K562 (cell line): ENCODE measurements at regions not wholly inside any gene's neighbourhood (a gene's known extent, or its start where the extent isn't known, plus 50 kb on each side); places are given as distances from the start of the nearest gene placed in this dataset.
A peak's percentile ranks its signal among the peaks of the same experiment; 100 is the strongest.
"Not testable (repeated sequence)": the region's sequence is repeated elsewhere in the genome, so short reads cannot be mapped to it uniquely, and the experiment has no call there.

Experiments used
- ATAC-seq: fragments of 200-7000 bp; cut with Tn5 transposase; 3 replicates; pipeline ENCODE4 v1.9.1; 2020; ENCODE audit warnings: moderate library complexity
- BruUV-seq: library from RNA; stranded (reverse); fragments of 400-500 nt; replicated peaks from 2 replicates; lab custom pipeline; 2021; lab: Mats Ljungman, UMichigan
- CTCF ChIA-PET: fragments of 300-600 bp; formaldehyde crosslinking; extraction: SDS; loops from one replicate; lab custom pipeline; 2021; ENCODE audit warnings: low intra/inter-chr PET ratio; lab: Yijun Ruan, JAX
- POLR2A ChIA-PET: fragments of 300-600, 350-650 bp; sonication (Branson Sonifier 250); formaldehyde crosslinking; extraction: SDS; loops from one replicate; lab custom pipeline; 2021; ENCODE audit warnings: antibody characterized with exemption, inconsistent platforms; lab: Yijun Ruan, JAX
- DNase-seq, 4 experiments: peaks; one replicate each; pipeline versions ENCODE4 v3.0.0 to v3.0.0-alpha.2; 2011 to 2018; ENCODE audit warnings: low spot score in 3 of 4, mixed read lengths in 3 of 4; ENCODE audit errors: extremely low read depth in 1 of 4
- FAIRE-seq: peaks from 2 replicates; lab custom pipeline; 2011; peaks lifted over from hg19 to GRCh38; lab: Jason Lieb, UNC
- H2AFZ ChIP-seq: 2 replicates; pipeline ENCODE4 v1.6.0; 2011; ENCODE audit warnings: low read depth, low read length, control low read depth, inconsistent platforms
- H3K27ac ChIP-seq: fragments of 200-600 bp; 3 replicates; pipeline ENCODE4 v1.8.0; 2011; ENCODE audit warnings: low read depth, mild to moderate bottlenecking, control low read depth, inconsistent platforms, low read length, moderate library complexity, mixed read lengths; ENCODE audit errors: extremely low read depth
- H3K27me3 ChIP-seq, 2 experiments: fragments of 300-600 bp in 1 of 2; 2 replicates in 1 of 2; 3 replicates in 1 of 2; pipeline versions ENCODE4 v1.6.0 to v1.8.0; 2011; ENCODE audit warnings: inconsistent platforms in 2 of 2, low read length in 2 of 2, mild to moderate bottlenecking in 1 of 2, mixed read lengths in 1 of 2, moderate library complexity in 1 of 2; ENCODE audit not compliant: control insufficient read depth in 2 of 2, insufficient read depth in 2 of 2
- H3K36me3 ChIP-seq: fragments of 300-600 bp; 3 replicates; pipeline ENCODE4 v1.8.0; 2011; ENCODE audit warnings: mild to moderate bottlenecking, low read length, inconsistent platforms; ENCODE audit not compliant: control insufficient read depth, insufficient read depth
- H3K4me1 ChIP-seq, 2 experiments: fragments of 200-600 bp in 1 of 2; replicated peaks in 1 of 2; 2 replicates in 1 of 2; 3 replicates in 1 of 2; pipeline versions ENCODE4 v1.5.1 to v1.8.0; 2011; ENCODE audit warnings: inconsistent platforms in 2 of 2, low read length in 2 of 2, mild to moderate bottlenecking in 1 of 2, mixed read lengths in 1 of 2, moderate library complexity in 1 of 2; ENCODE audit not compliant: control insufficient read depth in 2 of 2, insufficient read depth in 2 of 2
- H3K4me2 ChIP-seq: 2 replicates; pipeline ENCODE4 v1.6.1; 2011; ENCODE audit warnings: low read length, control low read depth, inconsistent platforms, mixed read lengths; ENCODE audit not compliant: insufficient read depth
- H3K4me3 ChIP-seq: fragments of 200-600 bp; sonication (generic), shearing (Covaris generic); 2 replicates; pipeline ENCODE4 v1.5.1; 2016; ENCODE audit warnings: control low read depth, inconsistent platforms
- H3K79me2 ChIP-seq: fragments of 200-600 bp; 3 replicates; pipeline ENCODE4 v1.8.0; 2011; ENCODE audit warnings: low read length, inconsistent platforms; ENCODE audit not compliant: control insufficient read depth, insufficient read depth
- H3K9ac ChIP-seq, 2 experiments: 2 replicates each; pipeline versions ENCODE4 v1.6.0 to v1.6.1; 2011; ENCODE audit warnings: low read depth in 2 of 2, low read length in 2 of 2, control low read depth in 1 of 2, inconsistent platforms in 1 of 2, mild to moderate bottlenecking in 1 of 2, mixed read lengths in 1 of 2; ENCODE audit not compliant: insufficient read depth in 1 of 2
- H3K9me1 ChIP-seq: one replicate; pipeline ENCODE4 v1.6.0; 2011; ENCODE audit warnings: inconsistent platforms, mild to moderate bottlenecking, low read length, moderate library complexity; ENCODE audit not compliant: control insufficient read depth, insufficient read depth
- H3K9me3 ChIP-seq: replicated peaks from 2 replicates; pipeline ENCODE4 v1.5.1; 2011; ENCODE audit warnings: low read depth, low read length, inconsistent platforms; ENCODE audit not compliant: control insufficient read depth, insufficient read depth
- H4K20me1 ChIP-seq: replicated peaks from 2 replicates; pipeline ENCODE4 v1.6.1; 2011; ENCODE audit warnings: low read length, inconsistent platforms, mixed read lengths; ENCODE audit not compliant: control insufficient read depth, insufficient read depth
- ARID1B ChIP-seq: fragments of 450-650 bp; IDR thresholded peaks from 2 replicates; pipeline ENCODE4 v1.6.1; 2016; ENCODE audit warnings: antibody characterized with exemption, mild to moderate bottlenecking, inconsistent platforms
- CBFA2T2 ChIP-seq: fragments of 450-650 bp; conservative IDR thresholded peaks from 2 replicates; pipeline ENCODE4 v1.6.1; 2017; ENCODE audit warnings: mild to moderate bottlenecking
- CBFA2T3 ChIP-seq: fragments of 450-650 bp; IDR thresholded peaks from 2 replicates; pipeline ENCODE4 v1.6.1; 2017
- EGR1 ChIP-seq: fragments of 450-650 bp; conservative IDR thresholded peaks from 2 replicates; pipeline ENCODE4 v1.6.1; 2017; ENCODE audit warnings: mild to moderate bottlenecking
- HMBOX1 ChIP-seq: sonication (generic); IDR thresholded peaks from 2 replicates; pipeline ENCODE4 v1.6.1; 2016
- NFIC ChIP-seq: fragments of 450-650 bp; IDR thresholded peaks from 2 replicates; pipeline ENCODE4 v1.6.1; 2017; ENCODE audit warnings: mild to moderate bottlenecking, inconsistent platforms
- TAL1 ChIP-seq: fragments of 450-650 bp; IDR thresholded peaks from 2 replicates; pipeline ENCODE4 v1.6.1; 2016; ENCODE audit warnings: mild to moderate bottlenecking
- TEAD4 ChIP-seq, 2 experiments: sonication (generic) in 1 of 2; formaldehyde crosslinking in 1 of 2; IDR thresholded peaks; 2 replicates each; pipeline versions ENCODE4 v1.6.1 to v1.8.0; 2012 to 2022; ENCODE audit warnings: borderline replicate concordance in 1 of 2, inconsistent platforms in 1 of 2, low read length in 1 of 2, mild to moderate bottlenecking in 1 of 2, missing genetic modification reagents in 1 of 2
- WGBS: fragments of 100-300 bp; shearing (Covaris generic); methylation state at CpG from one replicate; pipeline ENCODE4 v1.1.6; 2016; ENCODE audit warnings: low coverage, mixed read lengths; ENCODE audit not compliant: insufficient coverage; ENCODE audit errors: missing lambda C conversion rate; 5-methylcytosine and 5-hydroxymethylcytosine counted together
- in situ Hi-C: fragments of 300-500 bp; cut with MboI; formaldehyde crosslinking; loops from 4 replicates; pipeline ENCODE4 v1.15.0; 2018; ENCODE audit warnings: inconsistent platforms, mixed read lengths
- intact Hi-C: fragments of 100-400 bp; cut with micrococcal nuclease; formaldehyde crosslinking; loops from 2 replicates; pipeline ENCODE4 v1.14.2; 2022

GRCh38 chr3:10649463-10649862 lies 144.1 kb upstream of the ATP2B2 start:
- H2AFZ ChIP-seq; H3K27me3 ChIP-seq; H3K79me2 ChIP-seq; H3K9ac ChIP-seq; intact Hi-C loops; H3K4me3 ChIP-seq; POLR2A ChIA-PET; CTCF ChIA-PET; H3K9me1 ChIP-seq; BruUV-seq; ATAC-seq; H3K27ac ChIP-seq; H3K9me3 ChIP-seq; FAIRE-seq; H3K36me3 ChIP-seq; H3K4me1 ChIP-seq; H4K20me1 ChIP-seq; H3K4me2 ChIP-seq; in situ Hi-C loops; TF ChIP-seq TEAD4 (CRISPR knock-in tag; IDR thresholded peaks at IDR 0.05; ENCODE audit: borderline replicate concordance): not testable (repeated sequence)
- TF ChIP-seq EGR1 (0 out of 2 replicates have a peak, but pooled peaks have one; percentile 8), CBFA2T3 (peak; percentile 76), ARID1B (peak; percentile 31; the same call in 1 of the 2 replicates), CBFA2T2 (peak; percentile 61), HMBOX1 (peak; percentile 43; the same call in 1 of the 2 replicates), NFIC (peak; percentile 55), TAL1 (peak; percentile 35; the same call in 1 of the 2 replicates), TEAD4 (IDR thresholded peaks at IDR 0.05; ENCODE audit: low read length) (peak; percentile 61)
- peak in 1 of 4 experiments; percentile 9 for DNase-seq
- 0% methylated on average over 1 of the region's 1 CpG for WGBS
